Keratinocyte (primary cell): ENCODE measurements at regions not wholly inside any gene's neighbourhood (a gene's known extent, or its start where the extent isn't known, plus 50 kb on each side); places are given as distances from the start of the nearest gene placed in this dataset.

Experiments used
- DNase-seq: peaks from one replicate; pipeline ENCODE4 v3.0.0-alpha.2; 2011; ENCODE audit warnings: low read depth, missing footprints, low spot score
- FAIRE-seq: peaks from 2 replicates; lab custom pipeline; 2011; peaks lifted over from hg19 to GRCh38; lab: Jason Lieb, UNC
- H2AFZ ChIP-seq: 2 replicates; pipeline ENCODE4 v1.6.0; 2012; ENCODE audit warnings: low read length, control low read depth, inconsistent platforms; ENCODE audit not compliant: control insufficient read depth
- H3K27ac ChIP-seq: 2 replicates; pipeline ENCODE4 v1.5.1; 2011; ENCODE audit warnings: low read length; ENCODE audit not compliant: control insufficient read depth, insufficient read depth
- H3K27me3 ChIP-seq: 3 replicates; pipeline ENCODE4 v1.6.0; 2011; ENCODE audit warnings: low read length; ENCODE audit not compliant: control insufficient read depth, insufficient read depth; ENCODE audit errors: extremely low read depth
- H3K36me3 ChIP-seq, 2 experiments: 2 replicates in 1 of 2; 3 replicates in 1 of 2; pipeline ENCODE4 v1.5.1; 2011; ENCODE audit warnings: low read length in 2 of 2, mild to moderate bottlenecking in 1 of 2; ENCODE audit not compliant: control insufficient read depth in 2 of 2, insufficient read depth in 2 of 2; ENCODE audit errors: extremely low read depth in 1 of 2
- H3K4me1 ChIP-seq: 3 replicates; pipeline ENCODE4 v1.5.1; 2011; ENCODE audit warnings: low read length; ENCODE audit not compliant: control insufficient read depth, insufficient read depth; ENCODE audit errors: extremely low read depth
- H3K4me2 ChIP-seq: 3 replicates; pipeline ENCODE4 v1.6.0; 2011; ENCODE audit warnings: low read depth, low read length; ENCODE audit not compliant: control insufficient read depth, insufficient read depth; ENCODE audit errors: extremely low read depth
- H3K4me3 ChIP-seq, 3 experiments: fragments of 200-600 bp in 1 of 3; sonication (generic) in 1 of 3; 2 replicates in 2 of 3; 3 replicates in 1 of 3; pipeline ENCODE4 v1.5.1; 2011 to 2016; ENCODE audit warnings: low read length in 3 of 3, mild to moderate bottlenecking in 3 of 3, control low read depth in 2 of 3, inconsistent platforms in 1 of 3, low read depth in 1 of 3, mixed read lengths in 1 of 3, mixed run types in 1 of 3, moderate library complexity in 1 of 3; ENCODE audit not compliant: control insufficient read depth in 2 of 3, insufficient read depth in 2 of 3; ENCODE audit errors: extremely low read depth in 1 of 3
- H3K79me2 ChIP-seq: 2 replicates; pipeline ENCODE4 v1.6.0; 2012; ENCODE audit warnings: low read length; ENCODE audit not compliant: control insufficient read depth, insufficient read depth
- H3K9ac ChIP-seq: 3 replicates; pipeline ENCODE4 v1.6.0; 2011; ENCODE audit warnings: low read length; ENCODE audit not compliant: control insufficient read depth, insufficient read depth; ENCODE audit errors: extremely low read depth
- H3K9me1 ChIP-seq: 3 replicates; pipeline ENCODE4 v1.6.0; 2011; ENCODE audit warnings: low read length; ENCODE audit not compliant: control insufficient read depth, insufficient read depth; ENCODE audit errors: extremely low read depth
- H3K9me3 ChIP-seq: 2 replicates; pipeline ENCODE4 v1.5.1; 2012; ENCODE audit warnings: low read depth, low read length; ENCODE audit not compliant: control insufficient read depth
- H4K20me1 ChIP-seq: 3 replicates; pipeline ENCODE4 v1.6.0; 2011; ENCODE audit warnings: low read length; ENCODE audit not compliant: control insufficient read depth, insufficient read depth; ENCODE audit errors: extremely low read depth
- CTCF ChIP-seq, 3 experiments: IDR thresholded peaks in 1 of 3; conservative IDR thresholded peaks in 1 of 3; optimal IDR thresholded peaks in 1 of 3; 2 replicates in 2 of 3; 3 replicates in 1 of 3; pipeline versions ENCODE3 to v1.5.1; 2011; ENCODE audit warnings: low read length in 3 of 3, mild to moderate bottlenecking in 3 of 3, moderate library complexity in 2 of 3, control low read depth in 1 of 3, inconsistent platforms in 1 of 3; ENCODE audit not compliant: insufficient read depth in 2 of 3; ENCODE audit errors: extremely low read depth in 1 of 3
- EZH2 ChIP-seq: IDR thresholded peaks from one replicate; pipeline ENCODE4 v1.6.1; 2012; ENCODE audit warnings: inconsistent platforms, mild to moderate bottlenecking, low read length, moderate library complexity
- dilution Hi-C: fragments of 300-500 bp; cut with MboI; formaldehyde crosslinking; loops from one replicate; pipeline ENCODE4 v1.7.0; 2020; ENCODE audit warnings: low sequenced_read_pairs; ENCODE audit not compliant: extremely low pct_ligation_motif_present

GRCh38 chr5:4362411-4362810 lies 766.8 kb downstream of the IRX1 start:
- TF ChIP-seq EZH2 (no peak), CTCF (optimal IDR thresholded peaks at IDR 0.05 in 1 of 3, IDR thresholded peaks at IDR 0.05 in 1 of 3, conservative IDR thresholded peaks at IDR 0.05 in 1 of 3; ENCODE audit: extremely low read depth in 1 of 3, insufficient read depth in 2 of 3, low read length in 3 of 3) (no peak)
- DNase-seq, result no peak
- Histone ChIP-seq H3K9me1 (no peaks in the 10 kb centered on the region), H3K9me3 (peaks cover 2% of the 10 kb centered on the region), H4K20me1 (no peaks in the 10 kb centered on the region), H3K9ac (no peak overlapping the region), H3K36me3 (no peaks in the 10 kb centered on the region), H3K27ac (no peak overlapping the region), H3K4me1 (no peaks in the 10 kb centered on the region), H3K79me2 (no peaks in the 10 kb centered on the region), H3K4me3 (no peak overlapping the region), H3K27me3 (no peaks in the 10 kb centered on the region), H3K4me2 (no peak overlapping the region), H2AFZ (no peak overlapping the region)
- dilution Hi-C loops, result no loop called here
- no peak for FAIRE-seq

GRCh38 chr5:4363045-4363444 lies 767.4 kb downstream of the IRX1 start:
- dilution Hi-C loops, result no loop called here
- Histone ChIP-seq H3K4me2 (no peak overlapping the region), H3K4me3 (no peak overlapping the region), H3K9ac (no peak overlapping the region), H3K27me3 (no peaks in the 10 kb centered on the region), H2AFZ (no peak overlapping the region), H3K9me3 (peaks cover under 1% of the 10 kb centered on the region), H3K27ac (no peak overlapping the region), H3K79me2 (no peaks in the 10 kb centered on the region), H3K36me3 (no peaks in the 10 kb centered on the region), H3K9me1 (no peaks in the 10 kb centered on the region), H3K4me1 (no peaks in the 10 kb centered on the region), H4K20me1 (no peaks in the 10 kb centered on the region)
- TF ChIP-seq EZH2, result no peak
- no peak for TF ChIP-seq CTCF (optimal IDR thresholded peaks at IDR 0.05 in 1 of 3, IDR thresholded peaks at IDR 0.05 in 1 of 3, conservative IDR thresholded peaks at IDR 0.05 in 1 of 3; ENCODE audit: extremely low read depth in 1 of 3, insufficient read depth in 2 of 3, low read length in 3 of 3)
- no peak for FAIRE-seq
- DNase-seq, result no peak
